ENCODE measurements at regions not wholly inside any gene's neighbourhood (a gene's known extent, or its start where the extent isn't known, plus 50 kb on each side); places are given as distances from the start of the nearest gene placed in this dataset.

DNA sequence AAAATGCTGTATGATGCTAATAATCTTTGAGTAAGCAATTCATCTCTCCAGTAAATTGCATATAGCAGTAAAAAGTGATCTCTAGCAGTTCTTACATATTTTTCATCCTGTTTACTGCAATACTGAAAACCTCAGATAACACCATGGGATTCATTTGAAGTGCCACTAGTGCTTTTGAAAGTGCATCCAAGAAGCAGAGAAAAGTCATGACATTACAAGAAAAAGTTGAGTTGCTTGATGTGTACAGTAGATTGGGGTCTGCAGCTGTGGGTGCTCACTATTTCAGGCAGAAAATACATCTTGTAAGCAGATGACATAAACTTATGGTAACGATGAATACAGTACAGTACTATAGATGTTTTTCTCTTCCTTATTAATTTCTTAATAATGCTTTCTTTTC lies 1984.9 kb upstream of the LRRTM1 start:
- TF ChIP-seq CTCF (IDR thresholded peaks at IDR 0.05; ENCODE audit: insufficient read depth, low read length, poor library complexity, severe bottlenecking): no peak
- DNase-seq (ENCODE audit: extremely low read depth, insufficient read length): no peak

GRCh38 chr2:82283075-82283474 lies 1978.5 kb upstream of the LRRTM1 start:
- no peak for DNase-seq (ENCODE audit: extremely low read depth, insufficient read length)
- no peak overlapping the region for H3K4me3 ChIP-seq (replicated peaks; ENCODE audit: low read depth, low read length)
- TF ChIP-seq CTCF (IDR thresholded peaks at IDR 0.05; ENCODE audit: insufficient read depth, low read length, poor library complexity, severe bottlenecking): no peak
- H3K27me3 ChIP-seq (replicated peaks; ENCODE audit: control insufficient read depth, insufficient read depth, low read length): no peaks in the 10 kb centered on the region
- no peaks in the 10 kb centered on the region for H3K36me3 ChIP-seq (ENCODE audit: control insufficient read depth, insufficient read depth, low read length)

More for the DNA sequence above, 1984.9 kb upstream of the LRRTM1 start:
- H3K4me3 ChIP-seq (replicated peaks; ENCODE audit: low read depth, low read length): no peak overlapping the region
- no peaks in the 10 kb centered on the region for H3K36me3 ChIP-seq (ENCODE audit: control insufficient read depth, insufficient read depth, low read length)
- H3K27me3 ChIP-seq (replicated peaks; ENCODE audit: control insufficient read depth, insufficient read depth, low read length): no peaks in the 10 kb centered on the region

- Histone ChIP-seq H3K36me3 (ENCODE audit: control insufficient read depth, insufficient read depth, low read length) (no peaks in the 10 kb centered on the region), H3K4me3 (replicated peaks; ENCODE audit: low read depth, low read length) (no peak overlapping the region), H3K27me3 (replicated peaks; ENCODE audit: control insufficient read depth, insufficient read depth, low read length) (no peaks in the 10 kb centered on the region)
- TF ChIP-seq CTCF (IDR thresholded peaks at IDR 0.05; ENCODE audit: insufficient read depth, low read length, poor library complexity, severe bottlenecking): no peak
- DNase-seq (ENCODE audit: extremely low read depth, insufficient read length): no peak
Observed at GRCh38 chr2:82282111-82282882, 1977.7 kb upstream of the LRRTM1 start.

DNA sequence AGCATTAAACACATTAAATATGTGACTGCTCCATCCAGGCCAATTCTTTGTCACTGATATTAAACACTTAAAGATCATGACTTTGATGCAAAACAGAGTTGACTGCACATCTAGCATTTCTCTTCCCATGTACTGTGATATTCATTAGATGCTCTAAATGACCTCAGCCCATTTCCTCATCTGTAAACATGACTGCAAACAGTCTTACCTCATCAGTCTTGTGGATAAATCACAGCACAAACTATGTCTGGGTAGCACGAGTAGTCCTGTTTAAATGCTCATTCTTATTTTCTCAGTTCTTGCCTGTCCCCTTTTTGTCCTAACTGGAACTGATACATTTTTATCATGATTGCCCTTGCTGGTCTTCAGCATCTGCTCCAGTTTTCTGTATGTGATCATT lies 1974.8 kb upstream of the LRRTM1 start:
- no peak for TF ChIP-seq CTCF (IDR thresholded peaks at IDR 0.05; ENCODE audit: insufficient read depth, low read length, poor library complexity, severe bottlenecking)
- H3K4me3 ChIP-seq (replicated peaks; ENCODE audit: low read depth, low read length): no peak overlapping the region
- H3K36me3 ChIP-seq (ENCODE audit: control insufficient read depth, insufficient read depth, low read length): no peaks in the 10 kb centered on the region
- no peak for DNase-seq (ENCODE audit: extremely low read depth, insufficient read length)
- no peaks in the 10 kb centered on the region for H3K27me3 ChIP-seq (replicated peaks; ENCODE audit: control insufficient read depth, insufficient read depth, low read length)

DNA sequence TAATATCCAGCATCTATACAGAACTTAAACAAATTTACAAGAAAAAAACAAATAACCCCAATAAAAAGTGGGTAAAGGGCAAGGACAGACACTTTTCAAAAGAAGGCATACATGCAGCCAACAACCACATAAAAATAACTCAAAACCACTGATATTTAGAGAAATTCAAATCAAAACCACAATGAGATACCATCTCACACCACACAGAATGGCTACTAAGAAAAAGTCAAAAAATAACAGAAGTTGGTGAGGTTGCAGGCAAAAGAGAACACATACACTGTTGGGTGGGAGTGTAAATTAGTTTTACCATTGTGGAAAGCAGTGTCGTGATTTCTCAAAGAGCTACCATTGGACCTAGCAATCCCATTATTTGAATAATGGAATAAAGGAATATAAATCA lies 1973.9 kb upstream of the LRRTM1 start:
- Histone ChIP-seq H3K27me3 (replicated peaks; ENCODE audit: control insufficient read depth, insufficient read depth, low read length) (no peaks in the 10 kb centered on the region), H3K4me3 (replicated peaks; ENCODE audit: low read depth, low read length) (no peak overlapping the region), H3K36me3 (ENCODE audit: control insufficient read depth, insufficient read depth, low read length) (no peaks in the 10 kb centered on the region)
- no peak for DNase-seq (ENCODE audit: extremely low read depth, insufficient read length)
- TF ChIP-seq CTCF (IDR thresholded peaks at IDR 0.05; ENCODE audit: insufficient read depth, low read length, poor library complexity, severe bottlenecking): no peak

DNA sequence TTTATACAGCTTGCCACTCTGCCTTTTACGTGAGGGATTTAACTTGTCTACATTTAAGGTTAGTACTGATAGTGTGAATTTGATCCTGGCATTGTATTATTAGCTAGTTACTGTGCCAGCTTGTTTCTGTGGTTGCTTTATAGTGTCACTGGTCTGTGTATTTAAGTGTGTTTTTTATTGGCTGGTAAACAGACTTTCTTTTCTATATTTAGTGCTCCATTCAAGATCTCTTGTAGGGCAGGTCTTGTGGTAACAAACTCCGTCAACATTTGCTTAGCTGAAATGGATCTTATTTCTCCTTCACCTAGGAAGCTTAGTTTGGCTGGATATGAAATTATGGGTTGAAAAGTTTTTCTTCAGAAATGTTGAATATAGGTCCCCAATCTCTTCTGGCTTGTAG lies 1971.0 kb upstream of the LRRTM1 start:
- no peak for TF ChIP-seq CTCF (IDR thresholded peaks at IDR 0.05; ENCODE audit: insufficient read depth, low read length, poor library complexity, severe bottlenecking)
- no peaks in the 10 kb centered on the region for H3K36me3 ChIP-seq (ENCODE audit: control insufficient read depth, insufficient read depth, low read length)
- H3K4me3 ChIP-seq (replicated peaks; ENCODE audit: low read depth, low read length): no peak overlapping the region
- H3K27me3 ChIP-seq (replicated peaks; ENCODE audit: control insufficient read depth, insufficient read depth, low read length): no peaks in the 10 kb centered on the region
- DNase-seq (ENCODE audit: extremely low read depth, insufficient read length): no peak
